HL-60/S4 treated with phorbol 12-myristate 13-acetate at 8.2 ng/mL for 4 days and 3 days (cell line): ENCODE measurements at regions not wholly inside any gene's neighbourhood (a gene's known extent, or its start where the extent isn't known, plus 50 kb on each side); places are given as distances from the start of the nearest gene placed in this dataset.
"Not testable (repeated sequence)": the region's sequence is repeated elsewhere in the genome, so short reads cannot be mapped to it uniquely, and the experiment has no call there.

Experiments
- in situ Hi-C: fragments of 300-500 bp; cut with MboI; formaldehyde crosslinking; loops from 2 replicates; pipeline ENCODE4 v1.15.0; 2022; ENCODE audit warnings: low sequenced_read_pairs

GRCh38 chr14:105923520-105924191 is 397.3 kb downstream of the TMEM121 start:
- in situ Hi-C loops = not testable (repeated sequence)

GRCh38 chr14:105924951-105925591 is 398.7 kb downstream of the TMEM121 start:
- in situ Hi-C loops = no loop called here

GRCh38 chr14:105925615-105926372 is 399.4 kb downstream of the TMEM121 start:
- in situ Hi-C loops = no loop called here

DNA sequence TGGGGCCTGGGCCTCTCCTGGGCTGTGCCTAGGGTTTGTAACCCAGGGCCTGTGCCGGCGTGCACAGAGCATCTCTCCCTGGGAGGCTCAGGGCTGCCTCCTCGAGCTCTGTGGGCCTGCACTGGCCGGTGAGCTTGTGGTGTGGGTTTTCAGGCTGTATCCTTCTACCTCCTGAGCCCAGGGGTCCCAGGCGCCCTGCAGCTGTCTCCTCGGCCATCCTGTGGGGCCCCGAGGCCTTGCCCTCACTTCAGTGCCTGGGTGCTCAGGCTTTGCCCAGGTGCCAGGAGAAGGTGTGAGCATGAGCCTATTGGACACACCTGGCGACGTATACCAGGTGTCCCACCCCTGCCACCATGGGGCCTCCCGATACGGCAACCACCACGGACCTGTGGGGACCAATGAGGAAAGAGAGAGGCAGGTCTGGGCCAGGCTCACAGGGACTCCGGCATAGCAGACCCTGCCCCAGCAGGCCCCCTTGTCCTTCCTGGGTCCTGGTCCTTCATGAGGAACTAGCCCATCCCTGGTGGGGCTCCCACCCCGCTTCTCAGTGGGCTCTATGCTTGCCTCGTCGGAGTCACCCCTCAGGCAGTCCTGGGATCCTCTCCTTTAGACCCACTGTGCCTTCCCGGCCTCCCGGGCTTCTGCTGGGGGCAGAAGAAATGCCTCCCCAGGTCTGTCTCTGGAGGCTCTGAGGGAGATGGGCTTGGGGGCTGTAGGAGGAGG is 400.2 kb downstream of the TMEM121 start:
- in situ Hi-C loops = no loop called here

- in situ Hi-C loops = no loop called here
Measured at GRCh38 chr14:105927096-105928060, 401.0 kb downstream of the TMEM121 start.

GRCh38 chr14:105928171-105929111 is 402.1 kb downstream of the TMEM121 start:
- in situ Hi-C loops = not testable (repeated sequence)

DNA sequence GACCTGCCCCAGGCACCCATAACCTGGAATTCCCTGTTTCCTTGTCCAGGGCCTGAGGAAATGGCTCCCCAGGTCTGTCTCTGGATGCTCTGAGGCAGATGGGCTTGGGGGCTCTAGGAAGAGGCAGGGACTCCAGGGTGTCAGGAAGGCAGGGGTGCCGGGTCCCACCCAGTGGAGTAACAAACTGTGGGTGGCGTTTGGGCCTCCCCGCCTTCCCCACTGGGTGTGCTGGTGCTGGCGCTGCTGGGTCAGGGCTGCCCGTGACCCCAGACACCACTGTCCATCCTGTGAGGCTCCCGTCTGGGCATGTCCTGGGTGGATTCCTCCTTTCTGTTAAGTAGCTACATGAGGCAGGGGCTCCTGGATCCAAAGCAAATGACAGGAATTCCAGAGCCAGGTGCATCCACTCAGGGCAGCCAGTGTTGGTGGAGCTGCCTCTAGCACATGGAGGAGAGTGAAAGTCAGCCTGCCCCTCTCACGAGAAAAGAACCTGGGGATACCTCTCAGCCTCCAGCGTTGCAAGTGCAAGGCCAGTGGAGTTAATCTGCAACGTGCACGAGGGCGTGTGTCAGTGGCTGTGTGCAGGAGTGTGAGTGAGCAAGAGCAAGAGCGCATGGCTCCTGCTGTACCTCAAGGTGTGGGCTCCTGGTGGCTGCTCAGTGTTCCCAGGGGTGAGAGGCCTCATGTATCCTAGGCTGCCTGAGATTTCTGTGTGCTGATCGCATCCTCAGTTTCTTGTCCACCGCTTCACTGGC is 403.1 kb downstream of the TMEM121 start:
- in situ Hi-C loops = no loop called here

- in situ Hi-C loops = no loop called here
Measured at GRCh38 chr14:105930572-105930971, 404.2 kb downstream of the TMEM121 start.

GRCh38 chr14:105931808-105932483 is 405.6 kb downstream of the TMEM121 start:
- in situ Hi-C loops = no loop called here

GRCh38 chr14:105933238-105933637 is 406.9 kb downstream of the TMEM121 start:
- in situ Hi-C loops = no loop called here

GRCh38 chr14:105935384-105935783 is 409.0 kb downstream of the TMEM121 start:
- in situ Hi-C loops = no loop called here

DNA sequence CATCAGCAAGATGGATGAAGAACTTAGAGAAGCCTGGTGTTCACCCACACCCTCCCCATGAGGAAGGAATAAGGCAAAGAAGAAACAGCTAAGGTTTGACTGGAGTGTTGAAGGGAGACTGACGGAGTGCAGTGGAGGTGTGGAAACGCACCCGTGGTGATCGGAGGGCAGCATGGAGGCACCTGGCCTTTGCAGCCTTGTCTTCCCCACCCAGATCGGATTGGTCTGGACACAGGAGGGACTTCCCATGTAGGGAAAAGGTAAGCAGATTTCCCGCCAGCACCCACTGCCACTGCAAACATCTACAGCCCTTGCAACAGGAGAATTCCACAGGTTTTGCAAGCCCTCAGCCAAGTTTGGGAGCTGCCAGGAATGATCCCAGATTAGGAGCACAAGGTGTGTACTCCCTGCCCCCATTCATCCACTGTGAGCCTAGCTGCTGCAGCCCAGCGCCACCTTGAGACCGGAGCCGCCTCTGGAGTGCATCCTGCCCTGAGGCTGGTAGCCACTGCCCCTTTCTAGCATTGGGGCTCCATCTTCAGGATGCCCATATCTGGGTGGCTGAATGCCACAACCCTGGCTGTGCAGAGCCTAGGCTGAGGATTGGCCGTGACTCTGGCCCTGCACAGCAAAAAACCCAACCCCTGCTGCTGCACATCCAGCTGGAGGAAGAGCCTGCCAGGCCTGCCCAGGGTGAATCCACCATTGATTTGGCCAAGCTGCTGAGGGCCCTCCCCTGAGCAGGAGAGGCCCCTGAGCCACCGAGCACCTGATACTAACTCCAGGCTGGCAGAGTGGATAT is 411.1 kb downstream of the TMEM121 start:
- in situ Hi-C loops = no loop called here

DNA sequence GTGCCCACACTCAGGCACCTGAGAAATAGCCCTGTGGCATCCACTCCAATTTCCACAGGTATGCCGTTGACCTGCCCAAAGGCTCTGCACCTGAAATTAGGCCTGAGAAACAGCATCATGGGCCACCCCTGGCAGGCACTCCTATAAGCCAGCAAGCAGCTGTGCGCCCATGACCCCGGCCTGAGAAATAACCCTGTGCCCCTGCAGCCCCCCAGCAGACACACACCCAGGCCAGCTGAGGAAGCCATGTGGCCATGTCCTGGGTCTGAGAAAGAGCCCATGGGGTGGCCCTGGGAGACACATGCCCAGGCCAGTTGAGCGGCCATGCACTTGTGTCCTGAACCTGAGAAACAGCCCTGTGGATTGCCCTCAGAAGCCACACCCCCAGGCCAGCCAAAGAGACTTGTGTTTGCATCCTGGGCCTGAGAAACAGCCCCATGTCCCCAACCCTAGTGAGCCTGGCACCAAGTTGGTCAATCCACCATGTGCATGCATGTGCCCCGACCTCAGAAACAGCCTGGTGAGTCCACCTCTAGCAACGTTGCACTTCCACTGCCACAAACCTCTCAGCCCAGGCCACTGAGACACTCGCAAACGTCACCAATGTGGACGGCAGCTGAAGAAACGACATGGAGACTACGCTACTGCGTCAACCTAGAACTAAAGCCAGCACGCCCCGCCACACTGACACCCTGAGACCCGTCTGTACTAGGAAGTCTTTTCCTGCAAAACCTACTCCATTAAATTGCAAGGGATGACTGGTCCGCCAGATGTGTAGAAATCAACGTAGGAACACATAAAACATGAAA is 411.9 kb downstream of the TMEM121 start:
- in situ Hi-C loops = no loop called here

DNA sequence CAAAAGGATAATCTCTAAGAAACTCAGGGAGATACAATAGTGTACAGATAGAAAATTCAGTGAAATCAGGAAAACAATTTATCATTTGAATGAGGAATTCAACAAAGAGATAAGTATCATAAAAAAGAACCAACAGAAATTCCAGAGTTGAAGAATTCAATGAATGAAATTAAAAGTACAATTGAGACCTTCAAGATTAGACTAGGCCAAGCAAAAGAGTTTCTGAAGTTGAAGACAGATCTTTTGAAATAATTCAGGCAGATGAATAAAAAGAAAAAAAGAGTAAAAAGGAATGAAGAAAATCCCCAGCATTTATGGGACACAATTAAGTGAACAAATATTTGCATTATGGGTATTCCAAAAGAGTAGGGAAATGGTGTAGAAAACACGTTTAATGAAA is 412.6 kb downstream of the TMEM121 start:
- in situ Hi-C loops = no loop called here

GRCh38 chr14:105939810-105940508 is 413.6 kb downstream of the TMEM121 start:
- in situ Hi-C loops = no loop called here
